ENCODE measurements at regions not wholly inside any gene's neighbourhood (a gene's known extent, or its start where the extent isn't known, plus 50 kb on each side); places are given as distances from the start of the nearest gene placed in this dataset.

GRCh38 chr12:17829813-17830212 lies 260.2 kb downstream of the RERGL start:
- Histone ChIP-seq H3K4me2 (replicated peaks; ENCODE audit: extremely low read depth, low read length, poor library complexity, severe bottlenecking) (no peak overlapping the region), H2AFZ (ENCODE audit: insufficient read depth, low read depth, low read length, poor library complexity, severe bottlenecking) (no peak overlapping the region), H3K9me3 (replicated peaks in 1 of 2; ENCODE audit: control insufficient read depth in 1 of 2, insufficient read depth in 1 of 2, low read length in 2 of 2) (peaks cover 3 to 5% of the 10 kb centered on the region in 2 donors), H3K4me3 (replicated peaks in 1 of 3; ENCODE audit: low read depth in 2 of 3, low read length in 3 of 3) (no peak overlapping the region), H3K79me2 (ENCODE audit: insufficient read depth, low read length) (no peaks in the 10 kb centered on the region), H3K36me3 (replicated peaks in 1 of 2; ENCODE audit: control insufficient read depth in 1 of 2, insufficient read depth in 2 of 2, low read length in 2 of 2) (no peaks in the 10 kb centered on the region), H3K4me1 (ENCODE audit: control insufficient read depth in 1 of 2, insufficient read depth in 2 of 2, low read length in 2 of 2) (no peaks in the 10 kb centered on the region), H3K9ac (ENCODE audit: insufficient read depth, low read length, poor library complexity, severe bottlenecking) (no peak overlapping the region), H3K27ac (ENCODE audit: low read depth in 1 of 2, low read length in 2 of 2) (no peak overlapping the region), H4K20me1 (ENCODE audit: insufficient read depth, low read length) (no peaks in the 10 kb centered on the region), H3K27me3 (ENCODE audit: control insufficient read depth in 2 of 2, insufficient read depth in 2 of 2, low read length in 2 of 2) (no peaks in the 10 kb centered on the region)
- Mint-ChIP-seq H3K9me3 (peaks cover 0 to 5% (median 0%) of the 10 kb centered on the region in 7 donors), H3K36me3 (no peaks in the 10 kb centered on the region), H3K27ac (no peak overlapping the region), H3K27me3 (ENCODE audit: low read depth in 3 of 3) (no peaks in the 10 kb centered on the region), H3K4me3 (no peak overlapping the region), H3K4me1 (no peaks in the 10 kb centered on the region)
- 100% methylated on average over 1 of the region's 1 CpG for WGBS (ENCODE audit: insufficient coverage)
- intact Hi-C loops (cut with micrococcal nuclease) = no loop called here
- DNase-seq = no peak
- TF ChIP-seq CTCF (IDR thresholded peaks at IDR 0.05) = no peak

- Mint-ChIP-seq H3K36me3 (no peaks in the 10 kb centered on the region), H3K4me3 (no peak overlapping the region), H3K27me3 (ENCODE audit: low read depth in 3 of 3) (no peaks in the 10 kb centered on the region), H3K27ac (no peak overlapping the region), H3K9me3 (peaks cover 5 to 14% (median 10%) of the 10 kb centered on the region in 7 donors), H3K4me1 (no peaks in the 10 kb centered on the region)
- TF ChIP-seq CTCF (IDR thresholded peaks at IDR 0.05) = no peak
- Histone ChIP-seq H3K9ac (ENCODE audit: insufficient read depth, low read length, poor library complexity, severe bottlenecking) (no peak overlapping the region), H3K9me3 (replicated peaks in 1 of 2; ENCODE audit: control insufficient read depth in 1 of 2, insufficient read depth in 1 of 2, low read length in 2 of 2) (peaks cover 4 to 12% of the 10 kb centered on the region in 2 donors), H4K20me1 (ENCODE audit: insufficient read depth, low read length) (no peaks in the 10 kb centered on the region), H3K27me3 (ENCODE audit: control insufficient read depth in 2 of 2, insufficient read depth in 2 of 2, low read length in 2 of 2) (no peaks in the 10 kb centered on the region), H3K4me2 (replicated peaks; ENCODE audit: extremely low read depth, low read length, poor library complexity, severe bottlenecking) (no peak overlapping the region), H3K4me1 (ENCODE audit: control insufficient read depth in 1 of 2, insufficient read depth in 2 of 2, low read length in 2 of 2) (no peaks in the 10 kb centered on the region), H3K79me2 (ENCODE audit: insufficient read depth, low read length) (no peaks in the 10 kb centered on the region), H3K36me3 (replicated peaks in 1 of 2; ENCODE audit: control insufficient read depth in 1 of 2, insufficient read depth in 2 of 2, low read length in 2 of 2) (no peaks in the 10 kb centered on the region), H3K4me3 (replicated peaks in 1 of 3; ENCODE audit: low read depth in 2 of 3, low read length in 3 of 3) (no peak overlapping the region), H2AFZ (ENCODE audit: insufficient read depth, low read depth, low read length, poor library complexity, severe bottlenecking) (no peak overlapping the region), H3K27ac (ENCODE audit: low read depth in 1 of 2, low read length in 2 of 2) (no peak overlapping the region)
- DNase-seq = no peak
- intact Hi-C loops (cut with micrococcal nuclease) = no loop called here
Observed at GRCh38 chr12:17818931-17819330, 271.1 kb downstream of the RERGL start.

All from CD14-positive monocyte (primary cell).